ENCODE measurements at regions not wholly inside any gene's neighbourhood (a gene's known extent, or its start where the extent isn't known, plus 50 kb on each side); places are given as distances from the start of the nearest gene placed in this dataset.

GRCh38 chrX:144253356-144253755 is 369.5 kb downstream of the UBE2NL start:
- DNase-seq (ENCODE audit: low spot score), result no peak
- no peaks in the 10 kb centered on the region for H3K9me2 ChIP-seq (replicated peaks; ENCODE audit: insufficient read depth)
- H3K4me2 ChIP-seq, result no peak overlapping the region
- H4K20me1 ChIP-seq (ENCODE audit: insufficient read depth, poor library complexity, severe bottlenecking), result no peaks in the 10 kb centered on the region
- no peaks in the 10 kb centered on the region for H3K79me2 ChIP-seq
- H3K4me3 ChIP-seq, result no peak overlapping the region
- TF ChIP-seq CTCF (IDR thresholded peaks at IDR 0.05; ENCODE audit: poor library complexity), result no peak
- no peak for TF ChIP-seq EZH2 (IDR thresholded peaks at IDR 0.05; ENCODE audit: borderline replicate concordance)
- TF ChIP-seq EZH2phosphoT487 (IDR thresholded peaks at IDR 0.05; ENCODE audit: low read depth, severe bottlenecking, unreplicated experiment), result no peak
- no peaks in the 10 kb centered on the region for H3K27me3 ChIP-seq
- H2AFZ ChIP-seq, result no peak overlapping the region
- H3K4me1 ChIP-seq (ENCODE audit: insufficient read depth), result no peaks in the 10 kb centered on the region
- 64% methylated on average over 1 of the region's 1 CpG for WGBS (ENCODE audit: low lambda C conversion rate, missing lambda C conversion rate)
- no peak overlapping the region for H3K27ac ChIP-seq
- peaks cover 5% of the 10 kb centered on the region for H3K9me3 ChIP-seq (ENCODE audit: low read depth)
- H3K36me3 ChIP-seq (replicated peaks; ENCODE audit: insufficient read depth, low read depth), result no peaks in the 10 kb centered on the region

- 60% methylated on average over 3 of the region's 3 CpGs for WGBS (ENCODE audit: low lambda C conversion rate, missing lambda C conversion rate)
- TF ChIP-seq CTCF (IDR thresholded peaks at IDR 0.05; ENCODE audit: poor library complexity), result no peak
- no peak for TF ChIP-seq EZH2 (IDR thresholded peaks at IDR 0.05; ENCODE audit: borderline replicate concordance)
- TF ChIP-seq EZH2phosphoT487 (IDR thresholded peaks at IDR 0.05; ENCODE audit: low read depth, severe bottlenecking, unreplicated experiment), result no peak
- Histone ChIP-seq H3K9me2 (replicated peaks; ENCODE audit: insufficient read depth) (no peaks in the 10 kb centered on the region), H3K4me3 (no peak overlapping the region), H3K36me3 (replicated peaks; ENCODE audit: insufficient read depth, low read depth) (no peaks in the 10 kb centered on the region), H3K9me3 (ENCODE audit: low read depth) (no peaks in the 10 kb centered on the region), H3K27ac (no peak overlapping the region), H3K4me2 (no peak overlapping the region), H3K27me3 (no peaks in the 10 kb centered on the region), H3K4me1 (ENCODE audit: insufficient read depth) (no peaks in the 10 kb centered on the region), H3K79me2 (no peaks in the 10 kb centered on the region), H4K20me1 (ENCODE audit: insufficient read depth, poor library complexity, severe bottlenecking) (no peaks in the 10 kb centered on the region), H2AFZ (no peak overlapping the region)
- no peak for DNase-seq (ENCODE audit: low spot score)
Observed at GRCh38 chrX:144259054-144259453, 375.2 kb downstream of the UBE2NL start.

GRCh38 chrX:144265641-144266040 is 381.8 kb downstream of the UBE2NL start:
- Histone ChIP-seq H4K20me1 (ENCODE audit: insufficient read depth, poor library complexity, severe bottlenecking) (no peaks in the 10 kb centered on the region), H3K27ac (no peak overlapping the region), H2AFZ (no peak overlapping the region), H3K9me2 (replicated peaks; ENCODE audit: insufficient read depth) (no peaks in the 10 kb centered on the region), H3K9me3 (ENCODE audit: low read depth) (no peaks in the 10 kb centered on the region), H3K79me2 (no peaks in the 10 kb centered on the region), H3K4me3 (no peak overlapping the region), H3K4me1 (ENCODE audit: insufficient read depth) (no peaks in the 10 kb centered on the region), H3K27me3 (no peaks in the 10 kb centered on the region), H3K4me2 (no peak overlapping the region), H3K36me3 (replicated peaks; ENCODE audit: insufficient read depth, low read depth) (no peaks in the 10 kb centered on the region)
- WGBS (ENCODE audit: low lambda C conversion rate, missing lambda C conversion rate), result 75% methylated on average over 1 of the region's 1 CpG
- TF ChIP-seq CTCF (IDR thresholded peaks at IDR 0.05; ENCODE audit: poor library complexity) (no peak), EZH2phosphoT487 (IDR thresholded peaks at IDR 0.05; ENCODE audit: low read depth, severe bottlenecking, unreplicated experiment) (no peak), EZH2 (IDR thresholded peaks at IDR 0.05; ENCODE audit: borderline replicate concordance) (no peak)
- no peak for DNase-seq (ENCODE audit: low spot score)

- Histone ChIP-seq H3K4me3 (no peak overlapping the region), H3K4me1 (ENCODE audit: insufficient read depth) (no peaks in the 10 kb centered on the region), H3K4me2 (no peak overlapping the region), H3K9me2 (replicated peaks; ENCODE audit: insufficient read depth) (no peaks in the 10 kb centered on the region), H2AFZ (no peak overlapping the region), H3K79me2 (no peaks in the 10 kb centered on the region), H4K20me1 (ENCODE audit: insufficient read depth, poor library complexity, severe bottlenecking) (no peaks in the 10 kb centered on the region), H3K27me3 (no peaks in the 10 kb centered on the region), H3K9me3 (ENCODE audit: low read depth) (no peaks in the 10 kb centered on the region), H3K36me3 (replicated peaks; ENCODE audit: insufficient read depth, low read depth) (no peaks in the 10 kb centered on the region), H3K27ac (no peak overlapping the region)
- TF ChIP-seq EZH2phosphoT487 (IDR thresholded peaks at IDR 0.05; ENCODE audit: low read depth, severe bottlenecking, unreplicated experiment), result no peak
- TF ChIP-seq EZH2 (IDR thresholded peaks at IDR 0.05; ENCODE audit: borderline replicate concordance), result no peak
- TF ChIP-seq CTCF (IDR thresholded peaks at IDR 0.05; ENCODE audit: poor library complexity), result no peak
- 38% methylated on average over 3 of the region's 3 CpGs for WGBS (ENCODE audit: low lambda C conversion rate, missing lambda C conversion rate)
- peak; percentile 6 for DNase-seq (ENCODE audit: low spot score)
Observed at GRCh38 chrX:144275367-144275766, 391.5 kb downstream of the UBE2NL start.

Data from hepatocyte (in vitro differentiated cells).